HepG2 (cell line): ENCODE measurements at regions not wholly inside any gene's neighbourhood (a gene's known extent, or its start where the extent isn't known, plus 50 kb on each side); places are given as distances from the start of the nearest gene placed in this dataset.

ENCODE experiments used
- ATAC-seq: fragments of 200-7000 bp; cut with Tn5 transposase; 3 replicates; pipeline ENCODE4 v1.9.1; 2020; ENCODE audit warnings: mild to moderate bottlenecking, moderate library complexity
- BruUV-seq: library from RNA; stranded (reverse); fragments of 400-500 nt; replicated peaks from 2 replicates; lab custom pipeline; 2021; lab: Mats Ljungman, UMichigan
- CTCF ChIA-PET: fragments of 300-600 bp; formaldehyde crosslinking; extraction: SDS; loops from one replicate; lab custom pipeline; 2021; ENCODE audit warnings: low total read pairs, inconsistent platforms, low intra/inter-chr PET ratio; lab: Yijun Ruan, JAX
- POLR2A ChIA-PET: fragments of 350-600 bp; sonication (Branson Sonifier 250); formaldehyde crosslinking; loops from one replicate; lab custom pipeline; 2020; ENCODE audit warnings: antibody characterized with exemption, inconsistent platforms; lab: Yijun Ruan, JAX
- DNase-seq: peaks from one replicate; pipeline ENCODE4 v3.0.0-alpha.2; 2015; ENCODE audit warnings: low spot score
- FAIRE-seq: peaks from 3 replicates; lab custom pipeline; 2011; peaks lifted over from hg19 to GRCh38; lab: Jason Lieb, UNC
- H2AFZ ChIP-seq: one replicate; pipeline ENCODE4 v1.6.1; 2011; ENCODE audit warnings: low read length, inconsistent platforms
- H3K27ac ChIP-seq: fragments of 300-600 bp; 3 replicates; pipeline ENCODE4 v1.8.0; 2011; ENCODE audit warnings: mixed run types, mild to moderate bottlenecking, mixed read lengths, low read length, inconsistent platforms; ENCODE audit not compliant: insufficient read depth; ENCODE audit errors: extremely low read length
- H3K27me3 ChIP-seq, 2 experiments: fragments of 200-600 bp in 1 of 2; 2 replicates in 1 of 2; 3 replicates in 1 of 2; pipeline versions ENCODE4 v1.6.0 to v1.8.0; 2011; ENCODE audit warnings: low read length in 2 of 2, mild to moderate bottlenecking in 2 of 2, moderate library complexity in 2 of 2, inconsistent platforms in 1 of 2; ENCODE audit not compliant: insufficient read depth in 2 of 2, control insufficient read depth in 1 of 2
- H3K36me3 ChIP-seq, 2 experiments: fragments of 200-600 bp in 1 of 2; replicated peaks in 1 of 2; 2 replicates in 1 of 2; 3 replicates in 1 of 2; pipeline versions ENCODE4 v1.5.1 to v1.8.0; 2011; ENCODE audit warnings: low read length in 2 of 2, inconsistent platforms in 1 of 2; ENCODE audit not compliant: insufficient read depth in 2 of 2, control insufficient read depth in 1 of 2
- H3K4me1 ChIP-seq: 2 replicates; pipeline ENCODE4 v1.5.1; 2012; ENCODE audit warnings: low read length, inconsistent platforms; ENCODE audit not compliant: insufficient read depth
- H3K4me2 ChIP-seq: 2 replicates; pipeline ENCODE4 v1.6.0; 2011; ENCODE audit warnings: low read depth, low read length, inconsistent platforms
- H3K4me3 ChIP-seq, 3 experiments: fragments of 200-600 bp in 1 of 3; sonication (generic), shearing (Covaris generic) in 1 of 3; replicated peaks in 1 of 3; 2 replicates each; pipeline ENCODE4 v1.5.1; 2011 to 2016; ENCODE audit warnings: low read length in 3 of 3, inconsistent platforms in 2 of 3, low read depth in 2 of 3, mild to moderate bottlenecking in 2 of 3, control low read depth in 1 of 3, mixed read lengths in 1 of 3; ENCODE audit not compliant: insufficient read depth in 1 of 3
- H3K79me2 ChIP-seq: one replicate; pipeline ENCODE4 v1.6.1; 2011; ENCODE audit warnings: low read length, inconsistent platforms; ENCODE audit not compliant: insufficient read depth
- H3K9ac ChIP-seq: 2 replicates; pipeline ENCODE4 v1.6.0; 2011; ENCODE audit warnings: mild to moderate bottlenecking, low read depth, low read length, inconsistent platforms; ENCODE audit not compliant: insufficient read depth
- H3K9me3 ChIP-seq: 2 replicates; pipeline ENCODE4 v1.5.1; 2012; ENCODE audit warnings: mild to moderate bottlenecking, low read length
- H4K20me1 ChIP-seq: 2 replicates; pipeline ENCODE4 v1.6.0; 2011; ENCODE audit warnings: inconsistent platforms, mild to moderate bottlenecking, low read length, moderate library complexity; ENCODE audit not compliant: insufficient read depth
- ATM ChIP-seq: fragments of 450-650 bp; IDR thresholded peaks from 2 replicates; pipeline ENCODE4 v1.7.1; 2017; ENCODE audit warnings: mild to moderate bottlenecking, borderline replicate concordance
- MIXL1 ChIP-seq: IDR thresholded peaks from 2 replicates; pipeline ENCODE4 v1.6.1; 2016
- ZNF20 ChIP-seq: sonication (generic); formaldehyde crosslinking; IDR thresholded peaks from 2 replicates; pipeline ENCODE4 v1.4.0; 2020; ENCODE audit warnings: mild to moderate bottlenecking, moderate library complexity, missing genetic modification reagents
- ZNF512 ChIP-seq: sonication (generic); formaldehyde crosslinking; IDR thresholded peaks from 2 replicates; pipeline ENCODE4 v1.4.0; 2020; ENCODE audit warnings: mild to moderate bottlenecking, missing genetic modification reagents
- ZNF543 ChIP-seq: sonication (generic); formaldehyde crosslinking; IDR thresholded peaks from 2 replicates; pipeline ENCODE4 v1.4.0; 2020; ENCODE audit warnings: mild to moderate bottlenecking, missing genetic modification reagents
- WGBS: methylation state at CpG from one replicate; pipeline ENCODE4 v1.1.6; 2017; ENCODE audit warnings: low lambda C conversion rate; 5-methylcytosine and 5-hydroxymethylcytosine counted together
- in situ Hi-C: cut with HindIII; loops from 2 replicates; pipeline ENCODE4 v1.10.0; 2017; ENCODE audit warnings: low pct_unique_long_range_greater_than_20kb; ENCODE audit not compliant: extremely low pct_ligation_motif_present
- intact Hi-C: fragments of 100-400 bp; cut with micrococcal nuclease; formaldehyde crosslinking; loops from one replicate; pipeline ENCODE4 v1.10.0; 2022; ENCODE audit not compliant: unreplicated experiment

DNA sequence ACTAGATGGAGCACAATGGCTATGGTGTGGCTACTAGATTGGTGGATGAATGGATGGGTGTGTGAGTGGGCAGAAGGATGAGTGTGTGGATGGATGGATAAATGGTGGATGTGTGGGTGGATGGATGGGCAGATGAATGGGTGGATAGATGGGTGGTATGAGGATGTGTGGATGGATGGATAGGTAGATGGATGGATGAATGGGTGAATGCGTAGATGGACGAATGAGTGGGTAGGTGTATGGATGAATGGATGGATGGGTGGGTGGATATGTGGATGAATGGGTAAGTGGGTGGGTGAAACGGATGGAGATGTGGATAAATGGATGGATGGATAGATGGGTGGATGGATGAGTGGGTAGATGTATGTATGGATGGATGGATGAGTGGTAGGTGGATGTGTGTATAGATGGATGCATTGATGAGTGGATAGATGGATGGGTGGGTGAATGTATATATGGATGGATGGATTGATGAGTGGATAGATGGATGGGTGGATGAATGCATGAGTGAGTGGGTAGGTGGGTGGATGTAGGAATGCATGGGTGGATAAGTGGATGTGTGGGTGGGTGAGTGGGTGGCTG lies 114.2 kb downstream of the TEX29 start:
- in situ Hi-C loops: no loop called here
- Histone ChIP-seq H3K9me3 (no peaks in the 10 kb centered on the region), H3K4me2 (no peak overlapping the region), H2AFZ (no peak overlapping the region), H3K79me2 (no peaks in the 10 kb centered on the region), H3K27me3 (peaks cover 3 to 11% of the 10 kb centered on the region in 2 experiments; a peak in 4 of 5 replicates), H4K20me1 (no peaks in the 10 kb centered on the region), H3K4me3 (no peak overlapping the region), H3K9ac (no peak overlapping the region), H3K27ac (no peak overlapping the region), H3K36me3 (no peaks in the 10 kb centered on the region), H3K4me1 (no peaks in the 10 kb centered on the region)
- POLR2A ChIA-PET: no interaction called here
- no TSS peak for BruUV-seq
- DNase-seq (no peak), ATAC-seq (no peak), FAIRE-seq (no peak)
- TF ChIP-seq ZNF543 (no peak), ATM (peak; percentile 25; the same call in 1 of the 2 replicates)
- CTCF ChIA-PET: no interaction called here
- 14% methylated on average over 3 of the region's 3 CpGs for WGBS
- intact Hi-C loops: no loop called here

- no peak overlapping the region for H3K4me2 ChIP-seq
- 22% methylated on average over 5 of the region's 11 CpGs for WGBS
- no peak overlapping the region for H3K4me3 ChIP-seq
- H3K9ac ChIP-seq: no peak overlapping the region
- intact Hi-C loops: no loop called here
- ATAC-seq (no peak), FAIRE-seq (no peak), DNase-seq (no peak)
- H4K20me1 ChIP-seq: no peaks in the 10 kb centered on the region
- H2AFZ ChIP-seq: no peak overlapping the region
- H3K79me2 ChIP-seq: no peaks in the 10 kb centered on the region
- POLR2A ChIA-PET: no interaction called here
- no peaks in the 10 kb centered on the region for H3K9me3 ChIP-seq
- H3K4me1 ChIP-seq: no peaks in the 10 kb centered on the region
- H3K27me3 ChIP-seq: peaks cover 3 to 10% of the 10 kb centered on the region in 2 experiments; a peak in 4 of 5 replicates
- CTCF ChIA-PET: no interaction called here
- no peak overlapping the region for H3K27ac ChIP-seq
- in situ Hi-C loops: no loop called here
- TF ChIP-seq ZNF20: no peak
- no peak for TF ChIP-seq ZNF512 (CRISPR knock-in tag)
- no peak for TF ChIP-seq MIXL1 (CRISPR knock-in tag)
- no peaks in the 10 kb centered on the region for H3K36me3 ChIP-seq
- no TSS peak for BruUV-seq
Observed at GRCh38 chr13:111436446-111436845, 116.0 kb downstream of the TEX29 start.
